GM12875 (cell line): ENCODE measurements at regions not wholly inside any gene's neighbourhood (a gene's known extent, or its start where the extent isn't known, plus 50 kb on each side); places are given as distances from the start of the nearest gene placed in this dataset.

Experiments
- H3K4me3 ChIP-seq: one replicate; pipeline ENCODE4 v1.5.1; 2011; ENCODE audit warnings: low read depth, low read length, control low read depth
- TF ChIP-seq, protein P1 (sequence below): IDR thresholded peaks from 2 replicates; pipeline ENCODE4 v1.5.1; 2011; ENCODE audit warnings: low read depth, mild to moderate bottlenecking, control low read depth, inconsistent platforms, low read length, moderate library complexity, borderline replicate concordance; ENCODE audit not compliant: insufficient read depth

DNA sequence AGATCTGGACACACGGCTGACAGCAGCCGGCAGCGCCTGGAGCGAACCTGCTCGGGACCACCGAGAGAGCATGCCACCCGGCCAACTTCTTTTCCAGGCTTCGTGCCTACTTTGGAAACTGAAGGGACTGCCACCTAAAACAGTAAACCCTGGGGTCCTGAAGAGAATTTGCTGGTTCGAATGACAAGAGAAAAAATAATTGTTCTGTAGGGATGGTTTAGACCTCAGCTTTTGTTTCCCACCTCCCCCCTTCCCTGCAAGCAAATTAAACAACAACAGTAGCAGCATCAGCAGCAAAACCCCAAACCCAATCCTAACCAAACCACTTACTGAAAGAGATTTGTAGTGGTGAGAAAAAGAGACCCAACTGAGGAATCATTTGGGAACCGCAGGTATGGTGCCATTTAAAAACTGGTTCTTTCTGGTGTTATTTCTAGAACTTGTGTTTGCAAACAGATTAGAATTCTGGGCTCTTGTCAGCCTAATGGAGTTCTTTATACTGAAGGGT is 105.6 kb downstream of the LEPR start:
- TF ChIP-seq, protein P1, sequence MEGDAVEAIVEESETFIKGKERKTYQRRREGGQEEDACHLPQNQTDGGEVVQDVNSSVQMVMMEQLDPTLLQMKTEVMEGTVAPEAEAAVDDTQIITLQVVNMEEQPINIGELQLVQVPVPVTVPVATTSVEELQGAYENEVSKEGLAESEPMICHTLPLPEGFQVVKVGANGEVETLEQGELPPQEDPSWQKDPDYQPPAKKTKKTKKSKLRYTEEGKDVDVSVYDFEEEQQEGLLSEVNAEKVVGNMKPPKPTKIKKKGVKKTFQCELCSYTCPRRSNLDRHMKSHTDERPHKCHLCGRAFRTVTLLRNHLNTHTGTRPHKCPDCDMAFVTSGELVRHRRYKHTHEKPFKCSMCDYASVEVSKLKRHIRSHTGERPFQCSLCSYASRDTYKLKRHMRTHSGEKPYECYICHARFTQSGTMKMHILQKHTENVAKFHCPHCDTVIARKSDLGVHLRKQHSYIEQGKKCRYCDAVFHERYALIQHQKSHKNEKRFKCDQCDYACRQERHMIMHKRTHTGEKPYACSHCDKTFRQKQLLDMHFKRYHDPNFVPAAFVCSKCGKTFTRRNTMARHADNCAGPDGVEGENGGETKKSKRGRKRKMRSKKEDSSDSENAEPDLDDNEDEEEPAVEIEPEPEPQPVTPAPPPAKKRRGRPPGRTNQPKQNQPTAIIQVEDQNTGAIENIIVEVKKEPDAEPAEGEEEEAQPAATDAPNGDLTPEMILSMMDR, result no peak
- H3K4me3 ChIP-seq, result no peak overlapping the region

DNA sequence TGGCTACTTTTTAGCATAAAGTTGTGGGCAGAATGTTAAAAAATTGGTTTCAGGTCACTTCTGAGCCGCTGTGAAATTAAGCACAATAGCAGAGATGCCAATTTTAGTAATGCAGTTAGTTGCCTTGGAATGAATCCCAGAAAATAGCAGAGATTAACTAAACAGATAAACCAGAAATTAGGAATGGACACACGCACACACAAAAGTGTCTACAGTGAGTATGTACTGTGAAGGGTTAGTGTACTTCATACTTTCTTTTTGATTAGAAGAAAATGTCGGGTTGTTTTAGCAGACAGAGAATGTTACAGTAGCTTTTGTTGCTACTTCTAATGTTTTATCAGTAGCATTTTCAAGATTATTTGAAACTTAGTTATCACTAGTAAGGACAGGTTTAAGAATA is 106.7 kb downstream of the LEPR start:
- TF ChIP-seq, protein P1, result no peak
- no peak overlapping the region for H3K4me3 ChIP-seq

DNA sequence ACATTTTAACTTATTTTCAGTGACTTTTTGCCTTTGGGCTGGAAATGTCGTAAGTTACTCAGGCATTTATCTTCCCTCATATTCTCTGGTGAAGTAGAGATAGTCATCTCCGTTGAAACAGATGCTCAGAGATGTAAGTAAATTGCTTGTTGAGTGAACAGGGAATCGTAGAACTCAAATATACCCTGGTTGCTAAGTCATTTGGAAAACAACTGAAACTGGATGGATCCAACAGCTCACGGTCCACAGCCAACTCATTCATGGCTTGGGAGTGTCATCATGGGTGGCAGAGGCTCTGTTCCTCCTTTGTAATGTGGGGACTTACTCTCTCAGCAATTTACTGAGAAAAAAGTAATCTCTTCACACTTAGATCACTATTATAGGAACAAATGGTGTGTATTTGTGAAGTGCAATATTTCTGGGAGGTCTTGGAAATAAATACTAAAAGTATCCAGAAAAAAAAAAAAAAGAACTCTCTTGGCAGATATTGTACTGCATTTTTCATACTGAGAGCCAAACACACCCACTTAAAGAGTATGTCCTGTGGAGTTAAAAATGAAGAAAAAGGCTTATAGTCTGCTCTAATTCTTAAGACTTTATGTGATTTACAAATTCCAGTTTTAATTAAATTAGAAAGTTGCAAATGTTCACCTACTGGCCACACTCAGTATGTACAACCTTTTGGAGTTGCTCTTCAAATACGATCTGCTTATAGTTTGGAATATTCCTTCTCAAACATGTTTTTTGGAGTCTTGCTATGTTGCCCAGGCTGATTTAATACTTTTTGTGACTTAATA is 107.4 kb downstream of the LEPR start:
- TF ChIP-seq, protein P1, result no peak
- H3K4me3 ChIP-seq, result no peak overlapping the region

DNA sequence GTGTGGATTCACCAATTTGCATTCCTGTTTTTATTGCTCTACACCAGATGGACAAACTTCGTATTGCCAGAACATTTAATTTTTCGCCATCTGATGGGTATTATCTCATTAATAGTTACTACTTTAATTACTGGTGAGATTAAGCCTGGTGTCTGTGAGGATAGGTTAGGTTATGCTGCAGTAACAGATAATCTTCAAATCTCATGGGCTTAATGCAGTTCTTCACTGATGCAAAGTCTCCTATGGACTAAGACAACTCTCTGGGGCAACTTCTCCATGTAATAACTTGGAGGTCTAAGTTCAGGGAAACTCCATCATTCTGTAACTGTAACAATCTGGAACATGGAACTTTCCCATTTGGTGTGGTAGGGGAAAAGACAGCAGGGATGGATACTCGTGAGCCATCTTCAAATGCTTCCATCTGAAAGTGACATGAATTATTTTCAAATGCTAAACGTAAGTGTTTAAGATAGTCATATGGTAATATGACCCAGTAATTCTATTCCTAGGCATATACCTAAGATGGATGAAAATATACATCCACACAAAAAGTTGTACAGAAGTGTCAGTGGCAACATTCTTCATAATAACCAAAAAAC is 111.6 kb downstream of the LEPR start:
- no peak overlapping the region for H3K4me3 ChIP-seq
- TF ChIP-seq, protein P1, result no peak

DNA sequence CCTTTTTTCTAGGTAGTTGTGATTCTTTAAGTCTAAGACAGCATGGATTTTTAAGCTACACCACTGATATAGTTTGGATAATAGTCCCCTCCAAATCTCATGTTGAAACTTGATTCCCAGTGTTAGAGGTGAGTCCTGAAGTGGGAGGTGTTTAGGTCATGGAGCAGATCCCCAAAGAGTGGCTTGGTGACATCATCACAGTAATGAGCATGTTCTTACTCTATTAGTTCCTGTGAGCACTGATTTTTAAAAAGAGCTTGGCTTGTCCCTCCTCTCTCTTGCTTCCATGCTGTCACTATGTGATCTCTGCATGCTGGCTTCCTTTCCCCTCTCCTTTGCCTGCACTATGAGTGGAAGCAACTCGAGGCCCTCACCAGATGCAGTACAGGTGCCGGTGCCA is 115.5 kb downstream of the LEPR start:
- H3K4me3 ChIP-seq, result no peak overlapping the region
- TF ChIP-seq, protein P1, result no peak

DNA sequence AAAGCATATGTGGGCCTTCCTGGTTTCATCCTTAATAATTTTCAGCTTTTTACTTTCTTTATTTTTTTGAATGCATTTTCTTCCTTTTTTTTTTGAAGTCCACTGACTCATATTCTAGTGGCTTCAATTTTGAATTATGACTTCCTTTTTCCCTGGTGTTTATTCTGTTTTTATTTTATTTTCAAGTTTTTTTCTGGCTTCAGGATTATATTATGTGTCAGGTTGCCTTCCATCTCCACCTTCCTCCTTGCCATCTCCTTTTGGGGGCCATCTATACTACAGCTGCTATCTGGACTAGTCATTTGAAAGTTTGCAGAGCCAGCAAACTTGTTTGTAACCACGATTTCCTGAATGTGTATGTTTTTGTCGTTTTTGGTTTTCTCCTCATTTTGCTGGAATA is 117.6 kb downstream of the LEPR start:
- H3K4me3 ChIP-seq, result no peak overlapping the region
- TF ChIP-seq, protein P1, result no peak

DNA sequence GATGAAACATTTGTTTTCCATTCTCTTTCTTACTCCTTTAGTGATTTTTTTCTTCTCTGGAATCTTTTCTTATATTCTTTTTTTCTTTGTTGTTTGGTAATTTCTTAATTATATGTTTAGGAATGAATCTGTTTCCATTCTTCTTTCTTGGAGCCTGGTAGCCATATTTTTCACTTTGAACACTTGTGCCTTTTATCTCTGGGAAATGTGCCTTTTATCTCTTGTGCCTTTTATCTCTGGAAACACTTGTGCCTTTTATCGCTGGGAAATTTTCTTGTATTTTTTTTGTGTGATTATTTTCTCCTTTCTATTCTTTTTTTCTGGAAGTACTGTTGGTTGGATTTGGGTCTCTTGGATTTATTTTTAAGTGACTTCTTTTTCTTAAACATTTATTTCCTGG is 118.2 kb downstream of the LEPR start:
- H3K4me3 ChIP-seq, result no peak overlapping the region
- TF ChIP-seq, protein P1, result no peak
